Loucy (cell line): ENCODE measurements at regions not wholly inside any gene's neighbourhood (a gene's known extent, or its start where the extent isn't known, plus 50 kb on each side); places are given as distances from the start of the nearest gene placed in this dataset.

Source experiments
- H2AFZ ChIP-seq: fragments of 200-600 bp; sonication (generic); 2 replicates; pipeline ENCODE4 v1.6.0; 2016; ENCODE audit warnings: antibody characterized with exemption, mild to moderate bottlenecking, low read length, moderate library complexity
- H3F3A ChIP-seq: fragments of 200-600 bp; 2 replicates; pipeline ENCODE4 v1.6.0; 2016; ENCODE audit warnings: antibody characterized with exemption, low read depth, mild to moderate bottlenecking
- H3K27me3 ChIP-seq: fragments of 200-600 bp; sonication (generic); 2 replicates; pipeline ENCODE4 v1.6.1; 2014; ENCODE audit warnings: low read length, mild to moderate bottlenecking; ENCODE audit not compliant: insufficient read depth, poor library complexity, severe bottlenecking
- H3K36me3 ChIP-seq: fragments of 200-600 bp; sonication (generic); 2 replicates; pipeline ENCODE4 v1.6.1; 2016; ENCODE audit warnings: low read length; ENCODE audit not compliant: insufficient read depth
- H3K4me1 ChIP-seq: fragments of 200-600 bp; sonication (generic); 2 replicates; pipeline ENCODE4 v1.5.1; 2014; ENCODE audit warnings: low read length, mild to moderate bottlenecking; ENCODE audit not compliant: insufficient read depth, poor library complexity, severe bottlenecking
- H3K4me2 ChIP-seq: fragments of 200-600 bp; sonication (generic); 2 replicates; pipeline ENCODE4 v1.6.0; 2014; ENCODE audit warnings: antibody characterized with exemption, low read length, low read depth, mild to moderate bottlenecking; ENCODE audit not compliant: poor library complexity, severe bottlenecking
- H3K4me3 ChIP-seq: fragments of 200-600 bp; sonication (generic); 2 replicates; pipeline ENCODE4 v1.5.1; 2014; ENCODE audit warnings: low read length, mild to moderate bottlenecking, mixed read lengths; ENCODE audit not compliant: poor library complexity, severe bottlenecking
- H3K79me2 ChIP-seq: fragments of 200-600 bp; sonication (generic); 2 replicates; pipeline ENCODE4 v1.6.1; 2014; ENCODE audit warnings: low read length; ENCODE audit not compliant: insufficient read depth
- H3K9ac ChIP-seq: fragments of 200-600 bp; sonication (generic); 2 replicates; pipeline ENCODE4 v1.6.0; 2014; ENCODE audit warnings: mild to moderate bottlenecking, low read depth, low read length, moderate library complexity; ENCODE audit not compliant: poor library complexity, severe bottlenecking
- H3K9me2 ChIP-seq: fragments of 200-600 bp; sonication (generic); replicated peaks from 2 replicates; pipeline ENCODE4 v1.6.1; 2016; ENCODE audit warnings: low read depth, low read length, mixed read lengths
- H3K9me3 ChIP-seq: fragments of 200-600 bp; sonication (generic); 2 replicates; pipeline ENCODE4 v1.6.1; 2014; ENCODE audit warnings: mild to moderate bottlenecking, antibody characterized with exemption, low read length, low read depth; ENCODE audit not compliant: insufficient read depth
- H4K20me1 ChIP-seq: fragments of 200-600 bp; sonication (generic); 2 replicates; pipeline ENCODE4 v1.6.0; 2014; ENCODE audit warnings: antibody characterized with exemption, low read length, mild to moderate bottlenecking; ENCODE audit not compliant: insufficient read depth, poor library complexity, severe bottlenecking
- EZH2phosphoT487 ChIP-seq: fragments of 200-600 bp; IDR thresholded peaks from 2 replicates; pipeline ENCODE4 v1.6.1; 2018; ENCODE audit warnings: antibody characterized with exemption, mild to moderate bottlenecking, moderate library complexity, borderline replicate concordance
- TF ChIP-seq, protein P1 (sequence below): fragments of 200-600 bp; sonication (generic); conservative IDR thresholded peaks from 2 replicates; pipeline ENCODE4 v1.5.1; 2014; ENCODE audit warnings: mild to moderate bottlenecking, antibody characterized with exemption, low read length

DNA sequence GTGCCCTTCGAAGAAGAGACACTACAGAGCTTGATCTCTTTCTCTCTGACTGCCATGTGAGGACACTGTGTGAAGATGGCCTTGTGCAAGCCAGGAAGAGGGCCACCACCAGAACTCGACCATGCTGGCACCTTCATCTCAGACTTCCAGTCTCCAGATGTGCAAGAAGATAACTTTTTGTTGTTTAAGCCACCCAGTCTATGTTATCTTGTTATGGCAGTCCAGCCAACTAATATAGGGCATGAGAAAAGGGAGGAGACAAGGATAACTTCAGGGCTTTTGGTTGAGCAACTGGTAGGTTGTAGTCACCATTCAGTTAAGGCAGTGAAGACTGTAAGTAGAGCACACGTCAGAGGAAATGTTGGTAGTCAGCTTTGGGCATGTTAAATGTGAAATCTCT is 515.5 kb downstream of the CSNK1G3 start:
- no peaks in the 10 kb centered on the region for H3K79me2 ChIP-seq
- TF ChIP-seq EZH2phosphoT487, result no peak
- TF ChIP-seq, protein P1, sequence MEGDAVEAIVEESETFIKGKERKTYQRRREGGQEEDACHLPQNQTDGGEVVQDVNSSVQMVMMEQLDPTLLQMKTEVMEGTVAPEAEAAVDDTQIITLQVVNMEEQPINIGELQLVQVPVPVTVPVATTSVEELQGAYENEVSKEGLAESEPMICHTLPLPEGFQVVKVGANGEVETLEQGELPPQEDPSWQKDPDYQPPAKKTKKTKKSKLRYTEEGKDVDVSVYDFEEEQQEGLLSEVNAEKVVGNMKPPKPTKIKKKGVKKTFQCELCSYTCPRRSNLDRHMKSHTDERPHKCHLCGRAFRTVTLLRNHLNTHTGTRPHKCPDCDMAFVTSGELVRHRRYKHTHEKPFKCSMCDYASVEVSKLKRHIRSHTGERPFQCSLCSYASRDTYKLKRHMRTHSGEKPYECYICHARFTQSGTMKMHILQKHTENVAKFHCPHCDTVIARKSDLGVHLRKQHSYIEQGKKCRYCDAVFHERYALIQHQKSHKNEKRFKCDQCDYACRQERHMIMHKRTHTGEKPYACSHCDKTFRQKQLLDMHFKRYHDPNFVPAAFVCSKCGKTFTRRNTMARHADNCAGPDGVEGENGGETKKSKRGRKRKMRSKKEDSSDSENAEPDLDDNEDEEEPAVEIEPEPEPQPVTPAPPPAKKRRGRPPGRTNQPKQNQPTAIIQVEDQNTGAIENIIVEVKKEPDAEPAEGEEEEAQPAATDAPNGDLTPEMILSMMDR, result no peak
- no peak overlapping the region for H3K4me2 ChIP-seq
- H3K9ac ChIP-seq, result no peak overlapping the region
- no peaks in the 10 kb centered on the region for H3F3A ChIP-seq
- no peak overlapping the region for H3K4me3 ChIP-seq
- no peaks in the 10 kb centered on the region for H3K36me3 ChIP-seq
- no peaks in the 10 kb centered on the region for H3K27me3 ChIP-seq
- no peak overlapping the region for H2AFZ ChIP-seq
- H4K20me1 ChIP-seq, result no peaks in the 10 kb centered on the region
- no peaks in the 10 kb centered on the region for H3K4me1 ChIP-seq
- H3K9me2 ChIP-seq, result no peaks in the 10 kb centered on the region
- H3K9me3 ChIP-seq, result no peaks in the 10 kb centered on the region

DNA sequence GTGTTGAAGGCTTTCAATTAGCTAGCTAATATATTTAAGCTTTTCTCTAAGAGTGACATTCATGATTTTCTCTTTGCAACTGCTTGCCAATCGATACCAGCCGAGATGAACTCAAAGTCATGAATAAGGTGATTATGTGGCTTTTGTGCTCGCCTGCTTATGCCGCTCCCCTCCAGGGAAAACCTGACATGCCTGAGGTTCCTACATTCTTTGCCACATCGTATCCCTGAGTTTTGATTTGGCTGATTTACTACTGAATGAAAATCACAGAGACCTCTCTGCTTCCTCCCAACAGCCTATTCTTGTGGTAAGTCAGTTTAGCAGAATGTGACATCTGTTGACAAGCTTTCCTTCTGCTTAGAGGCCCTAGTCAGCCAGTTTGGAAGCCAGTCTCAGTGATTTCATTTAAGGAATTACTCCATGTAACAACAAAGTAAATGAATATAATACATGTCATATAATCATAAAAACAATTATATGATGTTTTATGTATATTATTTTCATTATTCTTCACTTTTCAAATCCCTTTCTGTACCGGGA is 513.4 kb downstream of the CSNK1G3 start:
- Histone ChIP-seq H4K20me1 (no peaks in the 10 kb centered on the region), H3F3A (no peaks in the 10 kb centered on the region), H3K27me3 (no peaks in the 10 kb centered on the region), H3K9ac (no peak overlapping the region), H3K4me2 (no peak overlapping the region), H3K79me2 (no peaks in the 10 kb centered on the region), H3K9me2 (no peaks in the 10 kb centered on the region), H3K4me1 (no peaks in the 10 kb centered on the region), H3K36me3 (no peaks in the 10 kb centered on the region), H2AFZ (no peak overlapping the region), H3K4me3 (no peak overlapping the region), H3K9me3 (no peaks in the 10 kb centered on the region)
- TF ChIP-seq, protein P1, result no peak
- TF ChIP-seq EZH2phosphoT487, result no peak

DNA sequence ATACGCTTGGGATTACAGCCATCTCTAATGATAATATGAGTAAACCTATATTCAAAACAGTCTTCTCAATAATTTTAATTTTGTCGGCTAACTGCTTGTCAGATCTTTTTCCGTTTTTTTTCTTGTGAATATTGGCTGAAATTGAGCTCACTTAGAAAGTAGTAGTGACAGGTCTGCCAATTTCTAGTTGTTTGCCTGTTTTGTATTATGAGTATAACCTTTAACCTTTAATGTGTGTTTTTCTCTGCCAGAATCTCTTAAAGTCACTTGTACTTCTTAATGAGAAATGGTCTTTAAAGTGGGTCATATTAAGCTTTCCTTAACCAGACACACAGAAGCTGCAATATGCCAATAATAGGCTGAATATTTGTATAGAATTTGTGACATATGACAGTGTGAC is 511.0 kb downstream of the CSNK1G3 start:
- Histone ChIP-seq H3F3A (no peaks in the 10 kb centered on the region), H3K9ac (no peak overlapping the region), H4K20me1 (no peaks in the 10 kb centered on the region), H3K9me3 (no peaks in the 10 kb centered on the region), H3K4me1 (no peaks in the 10 kb centered on the region), H3K4me3 (no peak overlapping the region), H3K79me2 (no peaks in the 10 kb centered on the region), H3K9me2 (no peaks in the 10 kb centered on the region), H3K36me3 (no peaks in the 10 kb centered on the region), H3K4me2 (no peak overlapping the region), H3K27me3 (no peaks in the 10 kb centered on the region), H2AFZ (no peak overlapping the region)
- TF ChIP-seq, protein P1, result no peak
- TF ChIP-seq EZH2phosphoT487, result no peak
